RWPE2 (cell line): ENCODE measurements at regions not wholly inside any gene's neighbourhood (a gene's known extent, or its start where the extent isn't known, plus 50 kb on each side); places are given as distances from the start of the nearest gene placed in this dataset.

Experiments
- ATAC-seq: fragments of 200-7000 bp; cut with Tn5 transposase; 3 replicates; pipeline ENCODE4 v1.9.1; 2021; ENCODE audit warnings: low read depth
- DNase-seq: peaks from one replicate; pipeline ENCODE4 v3.0.0-alpha.2; 2020; ENCODE audit warnings: low spot score
- H3K27ac ChIP-seq: fragments of 450-650 bp; 2 replicates; pipeline ENCODE4 v1.5.1; 2017; ENCODE audit warnings: mild to moderate bottlenecking; ENCODE audit not compliant: poor library complexity, severe bottlenecking
- H3K27me3 ChIP-seq: fragments of 250-450 bp; sonication (Bioruptor Pico); 2 replicates; pipeline ENCODE4 v1.5.1; 2021; ENCODE audit warnings: mild to moderate bottlenecking, moderate library complexity; ENCODE audit not compliant: insufficient read depth, poor library complexity, severe bottlenecking
- H3K36me3 ChIP-seq: fragments of 250-450 bp; sonication (Bioruptor Pico); 2 replicates; pipeline ENCODE4 v1.5.1; 2020; ENCODE audit warnings: low read depth, mild to moderate bottlenecking, moderate library complexity
- H3K4me1 ChIP-seq: fragments of 250-450 bp; sonication (Bioruptor Pico); 2 replicates; pipeline ENCODE4 v1.5.1; 2021; ENCODE audit warnings: mild to moderate bottlenecking, moderate library complexity; ENCODE audit not compliant: insufficient read depth, poor library complexity, severe bottlenecking
- H3K4me3 ChIP-seq: fragments of 250-450 bp; sonication (Bioruptor Pico); 2 replicates; pipeline ENCODE4 v1.5.1; 2021; ENCODE audit warnings: mild to moderate bottlenecking, moderate library complexity; ENCODE audit not compliant: severe bottlenecking
- H3K9me3 ChIP-seq: fragments of 250-450 bp; sonication (Bioruptor Pico); 2 replicates; pipeline ENCODE4 v1.5.1; 2021; ENCODE audit warnings: mild to moderate bottlenecking, moderate library complexity; ENCODE audit not compliant: severe bottlenecking
- CTCF ChIP-seq: fragments of 450-650 bp; IDR thresholded peaks from one replicate; pipeline ENCODE4 v1.5.1; 2017; ENCODE audit warnings: mild to moderate bottlenecking, moderate library complexity; ENCODE audit not compliant: poor library complexity, severe bottlenecking

- Histone ChIP-seq H3K27ac (no peak overlapping the region), H3K9me3 (peaks cover 1% of the 10 kb centered on the region), H3K36me3 (no peaks in the 10 kb centered on the region), H3K4me1 (no peaks in the 10 kb centered on the region), H3K4me3 (no peak overlapping the region), H3K27me3 (peaks cover 36% of the 10 kb centered on the region)
- DNase-seq (no peak), ATAC-seq (no peak)
- TF ChIP-seq CTCF = no peak
Observed at GRCh38 chr15:92315144-92315543, 78.5 kb upstream of the ST8SIA2 start.

GRCh38 chr15:92315595-92316211 lies 78.0 kb upstream of the ST8SIA2 start:
- H3K4me1 ChIP-seq = no peaks in the 10 kb centered on the region

GRCh38 chr15:92316586-92317295 lies 76.9 kb upstream of the ST8SIA2 start:
- H3K4me3 ChIP-seq = no peak overlapping the region
- H3K27me3 ChIP-seq = peaks cover 39% of the 10 kb centered on the region
- no peak for TF ChIP-seq CTCF
- DNase-seq = no peak
- no peaks in the 10 kb centered on the region for H3K4me1 ChIP-seq
- no peak for ATAC-seq
- no peaks in the 10 kb centered on the region for H3K36me3 ChIP-seq
- H3K9me3 ChIP-seq = peaks cover 1% of the 10 kb centered on the region
- no peak overlapping the region for H3K27ac ChIP-seq

More at GRCh38 chr15:92315595-92316211, 78.0 kb upstream of the ST8SIA2 start:
- Histone ChIP-seq H3K9me3 (peaks cover 1% of the 10 kb centered on the region), H3K27me3 (peaks cover 39% of the 10 kb centered on the region), H3K4me3 (no peak overlapping the region), H3K36me3 (no peaks in the 10 kb centered on the region), H3K27ac (no peak overlapping the region)
- DNase-seq = no peak
- TF ChIP-seq CTCF = no peak
- ATAC-seq = no peak

GRCh38 chr15:92320012-92320699 lies 73.5 kb upstream of the ST8SIA2 start:
- no peak overlapping the region for H3K4me3 ChIP-seq
- H3K4me1 ChIP-seq = no peaks in the 10 kb centered on the region
- no peak overlapping the region for H3K27ac ChIP-seq
- ATAC-seq (peak; percentile 11; the same call in 1 of the 3 replicates), DNase-seq (no peak)
- peaks cover 39% of the 10 kb centered on the region for H3K27me3 ChIP-seq
- no peak for TF ChIP-seq CTCF
- H3K9me3 ChIP-seq = peaks cover 1% of the 10 kb centered on the region
- no peaks in the 10 kb centered on the region for H3K36me3 ChIP-seq
